Right cardiac atrium (tissue), 5 donors: ENCODE measurements at regions not wholly inside any gene's neighbourhood (a gene's known extent, or its start where the extent isn't known, plus 50 kb on each side); places are given as distances from the start of the nearest gene placed in this dataset.
"Not testable (repeated sequence)": the region's sequence is repeated elsewhere in the genome, so short reads cannot be mapped to it uniquely, and the experiment has no call there.

ENCODE experiments used
- ATAC-seq, 2 donors: fragments of 200-7000 bp; cut with Tn5 transposase; one replicate each; pipeline versions ENCODE4 v1.8.0 to v1.9.1; 2020; ENCODE audit warnings: moderate library complexity in 2 of 2, mild to moderate bottlenecking in 1 of 2
- DNase-seq, 3 donors: peaks; one replicate each; pipeline ENCODE4 v3.0.0-alpha.2; 2020
- H3K27ac ChIP-seq: one replicate; pipeline ENCODE4 v1.5.1; 2013; ENCODE audit warnings: mild to moderate bottlenecking, low read length, control low read depth, moderate library complexity
- H3K27me3 ChIP-seq: one replicate; pipeline ENCODE4 v1.6.1; 2013; ENCODE audit not compliant: control insufficient read depth, insufficient read depth
- H3K4me1 ChIP-seq: one replicate; pipeline ENCODE4 v1.6.1; 2013; ENCODE audit warnings: low read length; ENCODE audit not compliant: control insufficient read depth, insufficient read depth
- H3K4me3 ChIP-seq: one replicate; pipeline ENCODE4 v1.5.1; 2013; ENCODE audit warnings: low read length, control low read depth
- H3K9me3 ChIP-seq: one replicate; pipeline ENCODE4 v1.6.1; 2013; ENCODE audit warnings: low read length; ENCODE audit not compliant: control insufficient read depth
- WGBS: extraction: QIAGEN DNeasy Blood & Tissue Kit; methylation state at CpG from one replicate; pipeline ENCODE4 v1.1.7; 2013; 5-methylcytosine and 5-hydroxymethylcytosine counted together
- intact Hi-C, 4 donors: fragments of 100-400 bp; cut with DNase I; formaldehyde crosslinking; loops; one replicate each; pipeline versions ENCODE4 v1.11.0 to v1.14.0; 2022 to 2023
- donor health status: healthy with polysubstance abuse.
- donor health status: DM: no; HTN: yes; CAD: no.
- donor health status: DM: no; HTN: no; CAD: no.
- donor health status: DM: no; HTN: yes; CAD: no; lungs with severe emphysema.
- donor health status: DM: yes; HTN: yes; CAD: no.

DNA sequence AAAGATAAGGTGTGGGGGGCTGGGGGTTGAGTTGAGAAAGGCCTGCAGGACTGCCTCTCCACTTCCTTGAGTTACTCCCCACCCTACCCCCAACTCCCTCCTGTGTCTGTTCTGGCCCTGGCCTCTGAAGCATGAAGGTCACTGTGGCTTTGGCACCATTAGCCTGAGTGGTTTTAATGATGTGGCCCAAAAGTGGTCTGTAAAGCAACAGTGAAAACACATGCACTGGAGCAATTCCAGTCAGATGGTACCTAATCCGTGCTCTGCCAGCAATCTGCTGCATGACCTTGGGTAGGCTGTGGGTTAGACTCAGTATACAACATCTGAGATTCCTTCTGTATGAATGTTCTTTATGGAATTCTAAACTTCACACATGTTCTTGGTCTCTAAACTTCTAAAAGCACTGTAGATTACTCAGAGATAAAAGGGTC is 86.5 kb upstream of the ATP1A1 start:
- Histone ChIP-seq H3K4me1 (no peaks in the 10 kb centered on the region), H3K27me3 (no peaks in the 10 kb centered on the region), H3K27ac (no peak overlapping the region), H3K4me3 (no peak overlapping the region), H3K9me3 (no peaks in the 10 kb centered on the region)
- 80% methylated on average over 1 of the region's 1 CpG for WGBS
- ATAC-seq = no peak
- no peak for DNase-seq
- intact Hi-C loops = no loop called here

DNA sequence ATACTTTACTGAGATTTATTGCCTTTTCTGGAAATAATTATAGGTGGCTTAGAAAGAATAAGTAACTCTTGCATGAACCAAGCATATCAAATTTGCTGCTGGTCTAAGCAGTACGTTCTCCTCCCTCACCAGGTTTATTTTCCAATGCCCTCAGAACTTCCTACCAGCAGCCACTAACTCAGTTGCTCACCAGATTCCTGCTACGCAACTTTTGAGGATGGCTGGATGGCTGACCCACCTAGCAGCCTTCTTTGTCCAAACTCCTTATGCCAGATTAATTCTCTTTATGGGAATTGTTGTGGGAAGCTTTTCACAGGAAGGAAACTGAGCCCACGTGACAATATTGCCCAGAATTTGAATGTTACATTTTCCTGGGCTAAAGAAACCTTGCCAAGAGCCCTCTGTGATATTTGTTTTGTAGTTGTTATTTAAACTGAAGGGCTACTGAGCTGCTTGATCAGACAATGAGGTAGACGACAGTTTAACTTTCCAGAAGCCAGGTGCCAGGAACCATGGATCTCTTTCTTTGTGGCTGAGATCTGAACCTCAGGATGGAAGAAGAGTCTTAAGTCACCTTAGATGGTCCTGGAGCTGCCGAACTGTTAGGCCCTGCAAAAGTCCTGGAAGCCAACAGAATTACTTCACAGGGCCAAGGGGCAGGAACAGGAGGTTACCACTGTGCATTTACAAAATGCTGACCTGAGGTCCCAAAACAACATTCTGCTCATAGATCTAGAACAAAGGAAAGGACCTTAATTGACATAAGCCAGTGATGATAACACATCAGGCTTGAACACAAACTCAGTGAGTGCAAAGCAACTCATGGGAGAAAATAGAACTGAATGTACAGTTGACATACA is 85.5 kb upstream of the ATP1A1 start:
- no peaks in the 10 kb centered on the region for H3K27me3 ChIP-seq
- no peaks in the 10 kb centered on the region for H3K4me1 ChIP-seq
- H3K4me3 ChIP-seq = no peak overlapping the region
- no peak overlapping the region for H3K27ac ChIP-seq
- no peaks in the 10 kb centered on the region for H3K9me3 ChIP-seq
- intact Hi-C loops = no loop called here
- DNase-seq (no peak), ATAC-seq (no peak)
- WGBS = 75% methylated on average over 5 of the region's 5 CpGs

DNA sequence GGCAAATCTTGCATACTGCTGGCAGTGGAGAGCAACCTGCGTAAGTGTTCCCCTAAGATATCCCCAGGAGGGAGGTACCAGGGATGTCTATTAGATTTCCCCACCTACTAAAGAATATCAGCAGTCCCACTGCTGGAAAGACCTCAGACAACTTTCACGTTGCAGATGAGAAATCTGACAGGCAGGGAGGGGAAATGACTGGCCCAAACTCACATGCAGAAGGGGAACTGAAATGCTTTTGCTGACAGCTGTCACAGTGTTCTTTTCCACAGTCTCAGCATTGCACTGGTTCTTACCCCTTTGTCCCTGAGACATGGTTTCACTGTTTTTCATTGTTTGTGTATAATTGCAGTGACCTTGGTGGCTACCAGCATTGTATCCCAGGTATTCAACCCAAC is 84.8 kb upstream of the ATP1A1 start:
- Histone ChIP-seq H3K4me1 (no peaks in the 10 kb centered on the region), H3K4me3 (no peak overlapping the region), H3K27ac (no peak overlapping the region), H3K9me3 (no peaks in the 10 kb centered on the region), H3K27me3 (no peaks in the 10 kb centered on the region)
- ATAC-seq = no peak
- no peak for DNase-seq
- intact Hi-C loops = no loop called here
- 59% methylated on average over 2 of the region's 2 CpGs for WGBS

DNA sequence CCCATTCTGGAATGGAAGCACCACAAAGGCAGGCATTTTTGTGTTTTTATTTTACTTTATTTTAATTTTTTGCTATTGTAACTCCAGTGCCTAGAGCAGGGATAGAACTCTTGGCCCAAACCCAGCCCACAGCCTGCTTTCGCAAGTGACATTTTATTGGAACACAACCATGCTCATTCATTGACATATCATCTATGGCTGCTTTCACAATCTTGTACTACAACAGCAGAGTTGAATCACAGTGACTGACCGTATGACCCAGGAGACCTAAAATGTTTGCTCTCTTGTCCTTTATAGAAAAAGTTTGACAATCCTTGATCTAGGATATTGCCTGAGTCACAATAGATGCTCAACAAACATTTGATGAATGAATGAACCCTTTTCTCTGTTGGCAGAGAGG is 83.9 kb upstream of the ATP1A1 start:
- H3K27me3 ChIP-seq = no peaks in the 10 kb centered on the region
- ATAC-seq (no peak), DNase-seq (peak in 1 of 3 donors; percentile 24)
- no peak overlapping the region for H3K4me3 ChIP-seq
- no peaks in the 10 kb centered on the region for H3K4me1 ChIP-seq
- no peak overlapping the region for H3K27ac ChIP-seq
- 73% methylated on average over 2 of the region's 2 CpGs for WGBS
- intact Hi-C loops = no loop called here
- no peaks in the 10 kb centered on the region for H3K9me3 ChIP-seq

DNA sequence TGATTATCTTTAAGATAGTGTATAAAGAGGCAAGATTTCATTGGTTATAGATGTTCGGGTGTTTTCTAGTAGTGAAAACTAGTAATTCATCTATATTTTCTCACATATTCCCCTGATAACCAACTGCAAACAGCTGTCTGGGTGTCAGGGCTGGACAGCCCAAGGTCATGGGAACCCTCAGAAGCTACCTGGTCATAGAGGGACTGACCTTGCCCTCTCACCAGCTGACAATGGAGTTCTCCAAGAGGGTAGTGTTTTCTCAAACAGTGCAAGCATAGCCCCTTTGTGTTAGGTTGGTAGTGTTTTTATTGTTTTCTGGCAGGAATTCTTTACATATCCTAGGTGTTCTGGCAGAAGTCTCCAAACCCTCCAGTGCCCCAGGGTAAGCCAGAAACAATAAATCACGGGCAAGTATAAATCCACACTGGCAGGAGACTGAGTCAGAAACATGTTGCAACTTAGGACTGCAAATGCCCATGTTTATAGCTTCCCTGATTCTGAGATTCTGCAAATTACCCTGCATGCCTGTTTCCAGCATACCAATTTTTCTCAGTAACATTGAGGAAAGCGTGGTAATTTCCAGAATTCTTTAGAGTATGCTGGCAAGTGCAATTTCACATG is 82.8 kb upstream of the ATP1A1 start:
- 81% methylated on average over 3 of the region's 3 CpGs for WGBS
- H3K27me3 ChIP-seq = no peaks in the 10 kb centered on the region
- ATAC-seq = no peak
- no peak overlapping the region for H3K4me3 ChIP-seq
- no peak overlapping the region for H3K27ac ChIP-seq
- DNase-seq = no peak
- H3K4me1 ChIP-seq = no peaks in the 10 kb centered on the region
- H3K9me3 ChIP-seq = no peaks in the 10 kb centered on the region
- intact Hi-C loops = no loop called here

DNA sequence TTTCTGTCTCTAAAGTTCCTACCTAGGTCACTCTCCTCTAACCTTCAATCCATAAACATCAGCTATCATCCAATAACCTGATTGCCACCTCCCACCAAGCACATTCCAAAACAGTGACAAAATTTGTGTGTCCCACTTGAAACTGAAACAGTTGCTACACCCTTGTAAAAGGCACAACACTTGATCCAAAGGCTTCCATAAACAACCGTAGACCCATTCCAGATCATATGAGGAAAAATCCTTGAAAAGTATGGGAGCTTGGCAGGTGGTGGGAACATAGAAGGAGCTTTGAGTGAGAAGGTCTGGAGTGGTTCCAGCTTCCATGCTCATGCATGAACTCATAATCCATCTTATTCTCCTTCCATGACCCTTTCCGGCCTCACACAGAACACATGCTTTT is 82.0 kb upstream of the ATP1A1 start:
- intact Hi-C loops = no loop called here

DNA sequence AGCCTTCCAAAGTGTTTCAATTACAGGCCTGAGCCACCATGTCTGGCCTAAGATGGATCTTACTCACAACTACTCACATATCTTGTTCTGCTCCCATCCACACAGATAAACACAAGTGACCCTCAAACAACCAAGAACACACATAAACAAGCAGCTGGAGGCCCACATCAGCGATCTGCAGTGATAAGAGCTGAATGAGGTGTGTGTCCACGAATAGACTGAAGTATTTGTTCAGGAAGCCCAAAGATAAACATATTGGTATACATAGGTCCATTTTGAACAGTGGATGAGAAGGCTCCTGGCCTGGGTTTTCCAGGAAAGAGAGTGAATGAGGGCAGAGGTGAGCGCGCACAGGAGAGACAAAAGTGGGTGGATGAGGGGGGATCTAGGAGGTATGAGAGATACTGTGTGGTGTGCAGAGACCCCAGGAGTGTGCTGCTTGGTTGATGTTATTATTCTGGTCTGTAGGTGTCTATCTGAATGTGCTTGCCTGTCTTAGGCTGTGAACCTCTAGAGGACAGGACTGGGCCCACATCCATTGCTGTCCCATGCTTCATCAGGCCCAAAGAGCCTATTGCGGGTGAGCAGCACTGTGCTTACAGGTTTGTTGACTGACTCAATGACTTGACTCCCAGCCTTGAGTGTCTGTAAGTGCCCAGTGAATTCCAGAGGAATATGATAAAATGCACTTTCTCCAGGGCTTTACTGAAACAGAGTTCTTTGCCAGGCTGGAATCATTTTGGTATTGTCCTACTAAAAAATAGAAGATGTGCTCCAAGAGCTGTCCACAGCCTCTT is 79.9 kb upstream of the ATP1A1 start:
- intact Hi-C loops = no loop called here
- no peak overlapping the region for H3K27ac ChIP-seq
- H3K9me3 ChIP-seq = no peaks in the 10 kb centered on the region
- H3K27me3 ChIP-seq = no peaks in the 10 kb centered on the region
- 62% methylated on average over 5 of the region's 5 CpGs for WGBS
- ATAC-seq (no peak), DNase-seq (peak in 1 of 3 donors; percentile 14)
- no peaks in the 10 kb centered on the region for H3K4me1 ChIP-seq
- no peak overlapping the region for H3K4me3 ChIP-seq

More for the DNA sequence above, 82.0 kb upstream of the ATP1A1 start:
- DNase-seq (no peak), ATAC-seq (no peak)
- Histone ChIP-seq H3K27me3 (no peaks in the 10 kb centered on the region), H3K4me3 (no peak overlapping the region), H3K27ac (no peak overlapping the region), H3K4me1 (no peaks in the 10 kb centered on the region), H3K9me3 (no peaks in the 10 kb centered on the region)
- WGBS = 90% methylated on average over 2 of the region's 2 CpGs

DNA sequence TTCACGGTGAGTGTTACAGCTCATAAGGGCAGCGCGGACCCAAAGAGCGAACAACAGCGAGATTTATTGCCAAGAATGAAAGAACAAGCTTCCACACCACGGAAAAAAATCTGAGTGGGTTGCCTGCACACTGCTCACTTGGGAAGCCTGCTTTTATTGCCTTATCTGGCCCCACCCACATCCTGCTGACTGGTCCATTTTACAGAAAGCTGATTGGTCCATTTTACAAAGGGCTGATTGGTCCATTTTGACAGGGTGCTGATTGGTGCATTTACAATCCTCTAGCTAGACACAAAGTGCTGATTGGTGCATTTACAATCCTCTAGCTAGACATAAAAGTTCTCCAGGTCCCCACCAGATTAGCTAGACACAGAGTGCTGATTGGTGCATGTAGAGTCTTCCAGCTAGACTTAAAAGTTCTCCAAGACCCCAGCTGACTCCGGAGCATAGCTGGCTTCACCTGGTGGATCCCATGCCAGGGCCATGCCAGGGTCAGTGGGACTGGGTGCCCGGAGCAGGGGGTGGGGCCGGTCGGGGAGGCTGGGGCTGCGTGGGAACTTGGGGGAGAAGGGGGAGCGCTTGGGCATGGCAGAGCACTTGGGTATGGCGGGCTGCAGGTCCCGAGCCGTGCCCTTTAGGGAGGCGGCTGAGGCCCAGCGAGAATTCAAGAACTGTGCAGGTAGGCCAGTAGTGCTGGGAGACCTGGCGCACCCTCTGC is 75.4 kb upstream of the ATP1A1 start:
- intact Hi-C loops = no loop called here
- DNase-seq (peak in 1 of 3 donors; percentile 18), ATAC-seq (no peak)
- Histone ChIP-seq H3K27ac (no peak overlapping the region), H3K9me3 (no peaks in the 10 kb centered on the region), H3K4me1 (no peaks in the 10 kb centered on the region), H3K27me3 (no peaks in the 10 kb centered on the region), H3K4me3 (no peak overlapping the region)
- WGBS = 95% methylated on average over 18 of the region's 18 CpGs

DNA sequence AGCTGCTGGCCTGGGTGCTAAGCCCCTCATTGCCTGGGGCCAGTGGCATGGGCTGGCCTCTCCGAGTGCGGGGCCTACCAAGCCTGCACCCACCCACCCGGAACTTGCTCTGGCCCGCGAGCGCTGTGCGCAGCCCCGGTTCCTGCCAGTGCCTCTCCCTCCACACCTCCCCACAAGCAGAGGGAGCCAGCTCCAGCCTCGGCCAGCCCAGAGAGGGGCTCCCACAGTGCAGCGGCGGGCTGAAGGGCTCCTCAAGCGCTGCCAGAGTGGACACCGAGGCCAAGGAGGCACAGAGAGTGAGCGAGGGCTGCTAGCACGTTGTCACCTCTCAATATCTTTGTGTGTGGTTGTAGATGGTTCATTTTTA is 74.8 kb upstream of the ATP1A1 start:
- H3K27ac ChIP-seq, intact Hi-C loops, H3K27me3 ChIP-seq, H3K4me1 ChIP-seq, ATAC-seq, H3K4me3 ChIP-seq, H3K9me3 ChIP-seq: not testable (repeated sequence)
- DNase-seq = peak in 1 of 3 donors; percentile 29
- 86% methylated on average over 15 of the region's 15 CpGs for WGBS

DNA sequence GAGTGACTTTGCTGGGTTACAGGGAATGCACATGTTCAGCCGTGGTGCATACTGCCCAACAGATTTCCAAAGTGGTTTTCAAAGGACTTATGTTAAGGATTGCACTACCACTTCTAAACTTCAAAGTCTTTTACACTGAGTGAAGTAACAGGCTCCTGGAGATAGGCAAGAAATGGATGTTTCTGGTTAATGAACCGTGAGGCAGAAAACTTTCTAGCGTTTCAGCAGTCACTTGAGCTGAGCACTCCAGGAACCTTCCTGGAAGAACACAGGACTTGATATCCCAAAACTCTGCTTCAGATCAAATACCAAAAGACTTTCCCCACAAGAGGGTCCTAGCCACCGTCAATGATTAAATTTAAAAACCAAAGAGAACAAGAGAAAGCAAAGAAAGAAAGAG is 74.3 kb upstream of the ATP1A1 start:
- Histone ChIP-seq H3K9me3 (no peaks in the 10 kb centered on the region), H3K4me3 (no peak overlapping the region), H3K27ac (no peak overlapping the region), H3K27me3 (no peaks in the 10 kb centered on the region), H3K4me1 (no peaks in the 10 kb centered on the region)
- intact Hi-C loops = no loop called here
- ATAC-seq (no peak), DNase-seq (no peak)
- 90% methylated on average over 4 of the region's 4 CpGs for WGBS
